ENCODE measurements at regions not wholly inside any gene's neighbourhood (a gene's known extent, or its start where the extent isn't known, plus 50 kb on each side); places are given as distances from the start of the nearest gene placed in this dataset.

DNA sequence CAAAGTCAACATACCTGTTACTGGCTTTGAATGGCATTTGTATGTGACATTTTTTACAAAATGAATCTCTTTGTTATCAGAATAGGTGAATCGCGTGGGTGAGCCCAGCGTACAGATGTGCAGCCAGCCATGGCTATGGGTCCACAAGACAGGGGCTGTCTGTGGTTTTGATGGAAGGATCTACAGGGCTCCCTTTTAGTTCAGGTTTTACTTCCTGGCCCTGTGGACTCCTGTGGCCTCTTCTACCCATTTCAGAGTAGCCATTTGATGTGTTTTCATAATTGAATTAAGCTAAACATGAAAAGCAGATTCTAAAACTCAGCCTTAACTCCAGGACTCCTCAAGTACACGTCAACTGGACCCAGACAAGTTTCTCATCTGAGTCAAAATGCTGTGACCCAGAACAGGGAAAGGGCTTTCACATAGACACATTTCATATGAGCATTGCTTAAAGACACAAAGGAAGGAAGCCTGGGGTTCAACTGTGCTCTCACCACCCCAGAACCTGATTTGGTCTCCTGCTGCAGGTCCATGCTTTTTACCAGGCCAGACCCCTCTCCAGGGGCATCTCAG lies 105.3 kb upstream of the NAA20 start:
- Mint-ChIP-seq H3K27me3 (ENCODE audit: unreplicated experiment) (no peaks in the 10 kb centered on the region), H3K9me3 (ENCODE audit: low read depth, unreplicated experiment) (no peaks in the 10 kb centered on the region), H3K4me1 (ENCODE audit: low read depth, unreplicated experiment) (peaks cover 13% of the 10 kb centered on the region), H3K4me3 (ENCODE audit: low read depth, unreplicated experiment) (no peak overlapping the region), H3K27ac (ENCODE audit: unreplicated experiment) (no peak overlapping the region), H3K36me3 (ENCODE audit: insufficient read depth, unreplicated experiment) (no peaks in the 10 kb centered on the region)
- DNase-seq, result no peak
- intact Hi-C loops (cut with micrococcal nuclease; ENCODE audit: unreplicated experiment), result no loop called here
- TF ChIP-seq, protein P1, sequence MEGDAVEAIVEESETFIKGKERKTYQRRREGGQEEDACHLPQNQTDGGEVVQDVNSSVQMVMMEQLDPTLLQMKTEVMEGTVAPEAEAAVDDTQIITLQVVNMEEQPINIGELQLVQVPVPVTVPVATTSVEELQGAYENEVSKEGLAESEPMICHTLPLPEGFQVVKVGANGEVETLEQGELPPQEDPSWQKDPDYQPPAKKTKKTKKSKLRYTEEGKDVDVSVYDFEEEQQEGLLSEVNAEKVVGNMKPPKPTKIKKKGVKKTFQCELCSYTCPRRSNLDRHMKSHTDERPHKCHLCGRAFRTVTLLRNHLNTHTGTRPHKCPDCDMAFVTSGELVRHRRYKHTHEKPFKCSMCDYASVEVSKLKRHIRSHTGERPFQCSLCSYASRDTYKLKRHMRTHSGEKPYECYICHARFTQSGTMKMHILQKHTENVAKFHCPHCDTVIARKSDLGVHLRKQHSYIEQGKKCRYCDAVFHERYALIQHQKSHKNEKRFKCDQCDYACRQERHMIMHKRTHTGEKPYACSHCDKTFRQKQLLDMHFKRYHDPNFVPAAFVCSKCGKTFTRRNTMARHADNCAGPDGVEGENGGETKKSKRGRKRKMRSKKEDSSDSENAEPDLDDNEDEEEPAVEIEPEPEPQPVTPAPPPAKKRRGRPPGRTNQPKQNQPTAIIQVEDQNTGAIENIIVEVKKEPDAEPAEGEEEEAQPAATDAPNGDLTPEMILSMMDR (IDR thresholded peaks at IDR 0.05; ENCODE audit: unreplicated experiment), result no peak
- CTCF ChIA-PET, result interaction anchor here (0.7 kb wide), 1 partner anchor 172 kb away, joined by 4 read pairs; no protein-coding TSS in a partner anchor
- no TSS peak for BruUV-seq (replicated peaks)

DNA sequence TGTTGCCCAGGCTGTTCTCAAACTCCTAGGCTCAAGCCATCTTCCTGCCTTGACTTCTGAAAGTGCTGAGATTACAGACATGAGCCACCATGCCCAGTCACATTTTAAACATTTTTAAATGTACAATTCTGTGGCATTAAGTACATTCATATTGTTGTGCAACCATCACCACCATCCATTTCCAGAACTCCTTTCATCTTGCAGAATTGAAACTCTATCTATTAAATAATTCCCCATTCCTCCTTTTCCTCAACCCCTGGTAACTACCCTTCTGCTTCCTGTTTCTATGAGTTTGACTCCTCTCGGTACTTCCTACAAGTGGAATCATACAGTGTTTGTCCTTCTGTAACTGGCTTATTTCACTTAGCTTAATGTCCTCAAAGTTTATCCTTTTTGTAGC lies 103.8 kb upstream of the NAA20 start:
- CTCF ChIA-PET, result interaction anchor here (0.9 kb wide), 1 partner anchor 62 kb away, joined by 3 read pairs; no protein-coding TSS in a partner anchor

DNA sequence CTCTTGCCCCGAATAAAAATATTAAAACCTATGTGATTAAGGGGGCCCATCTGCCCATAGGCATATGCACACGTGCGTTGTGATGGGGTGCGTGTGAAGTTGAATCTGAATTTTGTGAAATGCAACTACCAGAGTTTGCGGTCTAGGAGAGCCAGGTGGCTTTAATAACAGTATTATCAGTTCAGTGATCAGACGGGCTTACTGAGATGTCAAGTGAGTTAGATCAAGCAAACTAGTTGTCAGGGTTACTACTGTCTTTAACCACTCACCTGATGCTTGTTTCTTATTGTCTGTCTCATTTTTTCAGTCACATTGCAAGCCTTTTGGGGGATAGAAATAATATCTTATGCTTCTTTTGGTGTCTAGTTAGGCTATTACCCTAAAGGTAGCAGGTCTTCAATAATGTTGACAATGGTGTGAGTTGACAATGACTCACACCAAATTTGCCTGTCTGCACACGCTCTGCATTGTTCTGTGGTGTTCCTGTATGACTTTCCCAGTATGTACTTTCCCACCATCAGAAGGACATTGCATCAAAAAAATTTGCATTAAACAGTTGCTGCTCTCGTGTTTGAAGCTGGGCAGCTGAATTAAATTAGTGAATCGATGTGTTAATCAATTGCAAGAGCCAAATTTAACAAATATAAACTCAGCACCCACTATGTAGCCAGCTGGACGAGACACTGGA lies 103.1 kb upstream of the NAA20 start:
- TF ChIP-seq, protein P1 (IDR thresholded peaks at IDR 0.05; ENCODE audit: unreplicated experiment), result no peak
- H3K4me1 Mint-ChIP-seq (ENCODE audit: low read depth, unreplicated experiment), result peaks cover 13% of the 10 kb centered on the region
- H3K27me3 Mint-ChIP-seq (ENCODE audit: unreplicated experiment), result no peaks in the 10 kb centered on the region
- H3K36me3 Mint-ChIP-seq (ENCODE audit: insufficient read depth, unreplicated experiment), result no peaks in the 10 kb centered on the region
- peak; percentile 6 for DNase-seq
- no TSS peak for BruUV-seq (replicated peaks)
- no peaks in the 10 kb centered on the region for H3K9me3 Mint-ChIP-seq (ENCODE audit: low read depth, unreplicated experiment)
- H3K27ac Mint-ChIP-seq (ENCODE audit: unreplicated experiment), result no peak overlapping the region
- intact Hi-C loops (cut with micrococcal nuclease; ENCODE audit: unreplicated experiment), result no loop called here
- no peak overlapping the region for H3K4me3 Mint-ChIP-seq (ENCODE audit: low read depth, unreplicated experiment)
- CTCF ChIA-PET, result no interaction called here

More for the DNA sequence above, 103.8 kb upstream of the NAA20 start:
- TF ChIP-seq, protein P1 (IDR thresholded peaks at IDR 0.05; ENCODE audit: unreplicated experiment), result no peak
- Mint-ChIP-seq H3K27ac (ENCODE audit: unreplicated experiment) (no peak overlapping the region), H3K27me3 (ENCODE audit: unreplicated experiment) (no peaks in the 10 kb centered on the region), H3K4me1 (ENCODE audit: low read depth, unreplicated experiment) (peaks cover 13% of the 10 kb centered on the region), H3K9me3 (ENCODE audit: low read depth, unreplicated experiment) (no peaks in the 10 kb centered on the region), H3K4me3 (ENCODE audit: low read depth, unreplicated experiment) (no peak overlapping the region), H3K36me3 (ENCODE audit: insufficient read depth, unreplicated experiment) (no peaks in the 10 kb centered on the region)
- BruUV-seq (replicated peaks), result no TSS peak
- no peak for DNase-seq
- intact Hi-C loops (cut with micrococcal nuclease; ENCODE audit: unreplicated experiment), result no loop called here

DNA sequence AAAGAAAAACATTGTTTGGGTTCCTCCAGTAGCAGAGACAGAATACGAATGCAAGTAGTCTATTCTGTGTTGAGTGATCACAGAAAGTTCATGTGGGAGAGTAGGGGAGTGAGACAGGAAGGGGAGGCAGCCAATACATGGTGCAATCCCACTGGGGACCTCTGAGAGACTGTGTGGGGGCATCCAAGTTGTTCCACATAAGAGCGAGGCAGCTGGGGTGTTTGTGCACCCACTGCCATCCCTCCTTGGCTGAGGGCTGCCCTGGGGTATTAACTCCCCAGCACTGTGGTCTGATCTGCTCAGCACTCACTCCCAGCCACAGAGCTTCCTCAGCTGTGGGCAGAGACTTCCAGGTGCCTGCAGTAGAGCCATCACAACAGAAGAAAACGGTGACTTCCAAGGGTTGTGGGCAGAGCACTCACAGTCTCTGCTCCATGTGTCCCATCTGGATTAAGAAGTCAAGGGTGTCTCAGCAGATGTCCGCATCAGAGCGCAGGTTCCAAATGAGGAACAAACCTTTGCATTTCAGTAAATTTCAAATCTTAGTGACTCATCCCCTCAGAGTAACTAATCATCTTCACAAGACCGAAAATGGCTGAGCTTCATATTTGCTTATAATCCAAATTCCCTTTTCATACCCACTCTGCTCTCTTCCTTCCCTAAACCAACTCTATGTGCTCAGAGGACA lies 101.9 kb upstream of the NAA20 start:
- Mint-ChIP-seq H3K36me3 (ENCODE audit: insufficient read depth, unreplicated experiment) (no peaks in the 10 kb centered on the region), H3K4me3 (ENCODE audit: low read depth, unreplicated experiment) (no peak overlapping the region), H3K4me1 (ENCODE audit: low read depth, unreplicated experiment) (peaks cover 13% of the 10 kb centered on the region), H3K27ac (ENCODE audit: unreplicated experiment) (no peak overlapping the region), H3K27me3 (ENCODE audit: unreplicated experiment) (no peaks in the 10 kb centered on the region), H3K9me3 (ENCODE audit: low read depth, unreplicated experiment) (no peaks in the 10 kb centered on the region)
- intact Hi-C loops (cut with micrococcal nuclease; ENCODE audit: unreplicated experiment), result no loop called here
- TF ChIP-seq, protein P1 (IDR thresholded peaks at IDR 0.05; ENCODE audit: unreplicated experiment), result no peak
- no TSS peak for BruUV-seq (replicated peaks)
- DNase-seq, result no peak
- CTCF ChIA-PET, result no interaction called here
